ENCODE measurements at regions not wholly inside any gene's neighbourhood (a gene's known extent, or its start where the extent isn't known, plus 50 kb on each side); places are given as distances from the start of the nearest gene placed in this dataset.

DNA sequence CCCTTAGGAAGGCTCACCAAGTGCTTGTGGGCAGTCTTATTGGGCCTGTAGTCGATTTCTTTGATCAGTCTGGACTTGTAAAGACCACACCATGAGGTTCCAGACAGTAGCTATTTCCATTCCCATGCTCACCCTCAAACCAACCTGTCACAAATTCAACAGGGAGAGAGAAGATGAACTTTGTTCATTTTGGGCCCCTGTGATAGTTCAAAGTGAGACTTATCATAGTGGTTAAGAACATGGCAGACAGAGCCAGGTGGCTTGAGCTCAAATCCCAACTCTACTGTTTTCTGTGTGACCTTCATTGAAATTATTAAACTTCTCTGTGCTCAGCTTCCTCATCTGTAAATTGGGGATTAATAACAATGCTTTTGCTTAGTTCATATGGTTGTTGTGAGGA is 53.9 kb upstream of the CTLA4 start:
- DNase-seq (ENCODE audit: low read depth) (no peak), FAIRE-seq (no peak)
- Histone ChIP-seq H3K27ac (ENCODE audit: low read depth, low read length) (no peak overlapping the region), H3K36me3 (ENCODE audit: insufficient read depth, low read length) (no peaks in the 10 kb centered on the region), H3K9ac (ENCODE audit: low read length) (no peak overlapping the region), H3K9me3 (ENCODE audit: insufficient read depth, low read depth, low read length) (no peaks in the 10 kb centered on the region), H3K4me3 (ENCODE audit: insufficient read depth, low read depth, low read length) (no peak overlapping the region), H4K20me1 (ENCODE audit: insufficient read depth, low read length) (no peaks in the 10 kb centered on the region), H3K4me1 (ENCODE audit: insufficient read depth, low read length) (peaks cover 32% of the 10 kb centered on the region), H3K4me2 (ENCODE audit: low read length) (no peak overlapping the region), H3K79me2 (ENCODE audit: insufficient read depth, low read length) (no peaks in the 10 kb centered on the region), H3K27me3 (ENCODE audit: insufficient read depth, low read length) (no peaks in the 10 kb centered on the region), H2AFZ (ENCODE audit: low read depth, low read length) (no peak overlapping the region)
- Mint-ChIP-seq H3K4me3 (ENCODE audit: unreplicated experiment) (no peak overlapping the region), H3K4me1 (ENCODE audit: low read depth, unreplicated experiment) (peaks cover 28% of the 10 kb centered on the region), H3K27ac (ENCODE audit: unreplicated experiment) (peak overlapping the region; percentile 44), H3K36me3 (ENCODE audit: low read depth, unreplicated experiment) (no peaks in the 10 kb centered on the region), H3K9me3 (ENCODE audit: unreplicated experiment) (no peaks in the 10 kb centered on the region), H3K27me3 (ENCODE audit: low read depth, unreplicated experiment) (peaks cover 35% of the 10 kb centered on the region)
- TF ChIP-seq EZH2 (IDR thresholded peaks at IDR 0.05; ENCODE audit: insufficient read depth, low read length): no peak
- TF ChIP-seq, protein P1, sequence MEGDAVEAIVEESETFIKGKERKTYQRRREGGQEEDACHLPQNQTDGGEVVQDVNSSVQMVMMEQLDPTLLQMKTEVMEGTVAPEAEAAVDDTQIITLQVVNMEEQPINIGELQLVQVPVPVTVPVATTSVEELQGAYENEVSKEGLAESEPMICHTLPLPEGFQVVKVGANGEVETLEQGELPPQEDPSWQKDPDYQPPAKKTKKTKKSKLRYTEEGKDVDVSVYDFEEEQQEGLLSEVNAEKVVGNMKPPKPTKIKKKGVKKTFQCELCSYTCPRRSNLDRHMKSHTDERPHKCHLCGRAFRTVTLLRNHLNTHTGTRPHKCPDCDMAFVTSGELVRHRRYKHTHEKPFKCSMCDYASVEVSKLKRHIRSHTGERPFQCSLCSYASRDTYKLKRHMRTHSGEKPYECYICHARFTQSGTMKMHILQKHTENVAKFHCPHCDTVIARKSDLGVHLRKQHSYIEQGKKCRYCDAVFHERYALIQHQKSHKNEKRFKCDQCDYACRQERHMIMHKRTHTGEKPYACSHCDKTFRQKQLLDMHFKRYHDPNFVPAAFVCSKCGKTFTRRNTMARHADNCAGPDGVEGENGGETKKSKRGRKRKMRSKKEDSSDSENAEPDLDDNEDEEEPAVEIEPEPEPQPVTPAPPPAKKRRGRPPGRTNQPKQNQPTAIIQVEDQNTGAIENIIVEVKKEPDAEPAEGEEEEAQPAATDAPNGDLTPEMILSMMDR (IDR thresholded peaks at IDR 0.05; ENCODE audit: insufficient read depth, low read depth, low read length): no peak

DNA sequence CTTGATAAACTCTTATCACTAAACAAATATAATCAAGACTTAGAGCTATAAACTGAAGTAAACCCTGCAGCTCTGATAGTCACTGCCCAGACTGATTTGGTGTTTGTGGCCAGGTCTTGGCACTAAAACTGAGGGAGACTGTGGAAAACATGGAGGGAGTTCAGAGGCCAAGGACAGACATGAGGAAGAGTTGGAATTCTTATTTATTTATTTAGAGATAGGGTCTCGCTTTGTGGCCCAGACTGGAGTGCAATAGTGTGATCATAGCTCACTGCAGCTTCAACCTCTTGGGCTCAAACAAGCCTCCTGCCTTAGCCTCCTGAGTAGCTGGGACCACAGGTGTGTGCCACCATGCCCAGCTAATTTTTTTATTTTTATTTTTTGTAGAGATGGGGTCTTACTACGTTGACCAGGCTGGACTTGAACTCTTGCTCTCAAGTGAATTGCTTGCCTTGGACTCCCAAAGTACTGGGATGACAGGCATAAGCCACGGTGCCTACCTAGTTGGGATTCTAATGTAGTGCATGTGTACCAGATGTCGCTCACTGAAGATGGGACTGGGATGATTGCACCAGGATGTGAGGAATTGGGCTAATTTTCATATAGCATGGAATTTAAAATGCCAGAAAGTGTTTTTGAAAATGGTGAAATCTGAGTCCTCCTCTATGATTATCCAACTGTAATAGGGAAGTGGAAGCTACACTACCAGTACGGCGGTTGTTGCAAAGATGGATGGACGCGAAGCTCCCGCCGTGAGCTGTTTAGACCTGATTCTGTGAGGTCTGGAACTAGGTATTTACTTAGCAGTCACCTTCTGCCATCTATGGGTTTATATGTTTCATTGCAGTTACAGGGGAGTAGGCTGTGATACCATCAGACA is 52.7 kb upstream of the CTLA4 start:
- no peak overlapping the region for H2AFZ ChIP-seq (ENCODE audit: low read depth, low read length)
- H4K20me1 ChIP-seq (ENCODE audit: insufficient read depth, low read length): no peaks in the 10 kb centered on the region
- H3K9ac ChIP-seq (ENCODE audit: low read length): peak overlapping the region; percentile 40
- peak; percentile 70 for DNase-seq (ENCODE audit: low read depth)
- no peak overlapping the region for H3K27ac ChIP-seq (ENCODE audit: low read depth, low read length)
- Mint-ChIP-seq H3K4me3 (ENCODE audit: unreplicated experiment) (no peak overlapping the region), H3K9me3 (ENCODE audit: unreplicated experiment) (peaks cover 2% of the 10 kb centered on the region), H3K36me3 (ENCODE audit: low read depth, unreplicated experiment) (no peaks in the 10 kb centered on the region), H3K4me1 (ENCODE audit: low read depth, unreplicated experiment) (peaks cover 17% of the 10 kb centered on the region), H3K27ac (ENCODE audit: unreplicated experiment) (no peak overlapping the region), H3K27me3 (ENCODE audit: low read depth, unreplicated experiment) (peaks cover 35% of the 10 kb centered on the region)
- no peaks in the 10 kb centered on the region for H3K79me2 ChIP-seq (ENCODE audit: insufficient read depth, low read length)
- H3K4me1 ChIP-seq (ENCODE audit: insufficient read depth, low read length): peaks cover 20% of the 10 kb centered on the region
- no peak overlapping the region for H3K4me3 ChIP-seq (ENCODE audit: insufficient read depth, low read depth, low read length)
- FAIRE-seq: peak; percentile 73
- no peaks in the 10 kb centered on the region for H3K36me3 ChIP-seq (ENCODE audit: insufficient read depth, low read length)
- peak overlapping the region; percentile 76 for H3K4me2 ChIP-seq (ENCODE audit: low read length)
- no peaks in the 10 kb centered on the region for H3K27me3 ChIP-seq (ENCODE audit: insufficient read depth, low read length)
- TF ChIP-seq EZH2 (IDR thresholded peaks at IDR 0.05; ENCODE audit: insufficient read depth, low read length): no peak
- TF ChIP-seq, protein P1 (IDR thresholded peaks at IDR 0.05; ENCODE audit: insufficient read depth, low read depth, low read length): peak; percentile 88
- no peaks in the 10 kb centered on the region for H3K9me3 ChIP-seq (ENCODE audit: insufficient read depth, low read depth, low read length)

DNA sequence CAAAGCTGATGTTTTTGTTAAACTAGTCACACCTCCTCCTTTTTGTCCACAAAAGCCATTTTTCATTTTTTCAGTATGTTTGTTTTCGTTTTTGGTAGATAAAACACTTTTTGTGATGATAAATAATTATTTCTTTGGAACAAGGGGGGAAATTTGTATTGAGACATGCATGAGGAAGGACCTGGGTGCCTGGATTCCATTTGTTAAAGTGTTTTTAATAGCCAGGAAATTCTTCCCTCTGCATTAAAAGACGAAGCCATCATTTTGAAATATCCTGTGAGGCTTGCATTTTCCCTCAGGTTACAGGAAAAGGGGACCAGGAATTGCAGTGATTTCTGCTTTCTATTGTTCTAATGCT is 52.1 kb upstream of the CTLA4 start:
- Histone ChIP-seq H3K9me3 (ENCODE audit: insufficient read depth, low read depth, low read length) (no peaks in the 10 kb centered on the region), H3K36me3 (ENCODE audit: insufficient read depth, low read length) (no peaks in the 10 kb centered on the region), H4K20me1 (ENCODE audit: insufficient read depth, low read length) (no peaks in the 10 kb centered on the region), H3K4me1 (ENCODE audit: insufficient read depth, low read length) (peaks cover 17% of the 10 kb centered on the region), H3K27me3 (ENCODE audit: insufficient read depth, low read length) (no peaks in the 10 kb centered on the region), H3K27ac (ENCODE audit: low read depth, low read length) (no peak overlapping the region), H2AFZ (ENCODE audit: low read depth, low read length) (no peak overlapping the region), H3K4me3 (ENCODE audit: insufficient read depth, low read depth, low read length) (no peak overlapping the region), H3K79me2 (ENCODE audit: insufficient read depth, low read length) (no peaks in the 10 kb centered on the region), H3K4me2 (ENCODE audit: low read length) (no peak overlapping the region), H3K9ac (ENCODE audit: low read length) (peak overlapping the region; percentile 40)
- peaks cover 2% of the 10 kb centered on the region for H3K9me3 Mint-ChIP-seq (ENCODE audit: unreplicated experiment)
- H3K27me3 Mint-ChIP-seq (ENCODE audit: low read depth, unreplicated experiment): peaks cover 35% of the 10 kb centered on the region
- FAIRE-seq: no peak
- H3K4me1 Mint-ChIP-seq (ENCODE audit: low read depth, unreplicated experiment): peaks cover 12% of the 10 kb centered on the region
- TF ChIP-seq, protein P1 (IDR thresholded peaks at IDR 0.05; ENCODE audit: insufficient read depth, low read depth, low read length): no peak
- no peak for TF ChIP-seq EZH2 (IDR thresholded peaks at IDR 0.05; ENCODE audit: insufficient read depth, low read length)
- DNase-seq (ENCODE audit: low read depth): no peak
- H3K27ac Mint-ChIP-seq (ENCODE audit: unreplicated experiment): no peak overlapping the region
- H3K36me3 Mint-ChIP-seq (ENCODE audit: low read depth, unreplicated experiment): no peaks in the 10 kb centered on the region
- H3K4me3 Mint-ChIP-seq (ENCODE audit: unreplicated experiment): no peak overlapping the region

All from astrocyte (in vitro differentiated cells and primary cell).